ENCODE measurements at regions not wholly inside any gene's neighbourhood (a gene's known extent, or its start where the extent isn't known, plus 50 kb on each side); places are given as distances from the start of the nearest gene placed in this dataset.

DNA sequence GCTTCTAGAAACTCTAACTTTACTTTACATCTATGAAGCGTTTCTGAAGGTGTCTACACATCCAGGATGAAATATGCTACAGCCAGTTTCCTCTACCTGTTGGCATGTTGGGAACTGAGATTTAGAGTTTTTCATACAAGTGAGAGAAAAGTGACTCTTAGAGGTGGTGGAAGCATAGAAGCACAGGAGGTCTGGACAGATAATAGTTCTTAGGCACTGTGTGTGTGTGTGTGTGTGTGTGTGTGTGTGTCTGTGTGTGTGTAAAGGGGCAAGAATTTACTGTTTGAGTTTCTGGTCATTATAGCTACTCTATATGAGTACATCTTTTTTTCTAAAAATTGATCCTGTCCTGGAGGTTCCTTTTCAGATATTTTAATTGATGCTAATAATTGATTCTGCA, 110.7 kb upstream of the MTPN start:
- Histone ChIP-seq H3K27ac (no peak overlapping the region), H3K4me3 (no peak overlapping the region)
- DNase-seq (ENCODE audit: low spot score) = no peak
- no peak for TF ChIP-seq CTCF (IDR thresholded peaks at IDR 0.05)

DNA sequence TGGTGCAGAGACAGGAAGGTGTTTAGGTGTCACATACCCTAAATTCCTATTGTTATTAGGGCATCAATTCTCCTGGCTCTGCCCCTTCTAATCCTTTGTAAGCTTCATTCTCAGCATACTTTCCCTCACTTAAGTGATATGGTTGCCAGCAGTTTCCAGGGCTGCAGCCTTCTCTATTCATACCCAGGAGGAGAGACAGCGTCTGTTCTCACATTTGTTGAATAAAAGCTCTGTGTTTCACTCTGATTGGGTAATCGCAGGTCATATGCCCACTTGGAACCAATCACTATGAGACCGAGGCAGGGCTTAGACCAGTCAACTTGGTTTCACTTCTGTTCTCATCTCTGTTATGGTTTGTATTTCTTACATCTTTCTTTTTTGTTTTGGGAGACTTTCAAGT, 109.6 kb upstream of the MTPN start:
- no peak for TF ChIP-seq CTCF (IDR thresholded peaks at IDR 0.05)
- Histone ChIP-seq H3K27ac (no peak overlapping the region), H3K4me3 (peak overlapping the region; percentile 54)
- DNase-seq (ENCODE audit: low spot score) = no peak

DNA sequence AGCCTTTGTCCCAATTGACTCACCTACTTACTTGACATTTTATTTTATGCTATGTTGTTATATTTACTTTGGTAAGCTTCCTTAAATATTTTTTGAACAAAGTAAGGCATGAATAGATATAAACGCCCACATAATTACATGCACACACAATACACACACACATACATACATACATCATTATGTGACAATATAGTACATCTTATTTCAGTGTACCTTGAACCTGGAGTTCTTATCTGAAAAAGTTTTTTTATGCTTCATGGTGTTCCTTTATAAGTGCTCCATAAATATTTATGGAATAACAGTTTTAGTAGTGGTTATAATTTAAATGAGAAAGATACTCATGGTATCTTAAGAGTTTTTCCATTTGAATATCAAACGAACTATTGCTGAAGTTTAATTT, 102.8 kb upstream of the MTPN start:
- DNase-seq (ENCODE audit: low spot score) = no peak
- H3K27ac ChIP-seq = no peak overlapping the region
- H3K4me3 ChIP-seq = no peak overlapping the region
- TF ChIP-seq CTCF (IDR thresholded peaks at IDR 0.05) = no peak

DNA sequence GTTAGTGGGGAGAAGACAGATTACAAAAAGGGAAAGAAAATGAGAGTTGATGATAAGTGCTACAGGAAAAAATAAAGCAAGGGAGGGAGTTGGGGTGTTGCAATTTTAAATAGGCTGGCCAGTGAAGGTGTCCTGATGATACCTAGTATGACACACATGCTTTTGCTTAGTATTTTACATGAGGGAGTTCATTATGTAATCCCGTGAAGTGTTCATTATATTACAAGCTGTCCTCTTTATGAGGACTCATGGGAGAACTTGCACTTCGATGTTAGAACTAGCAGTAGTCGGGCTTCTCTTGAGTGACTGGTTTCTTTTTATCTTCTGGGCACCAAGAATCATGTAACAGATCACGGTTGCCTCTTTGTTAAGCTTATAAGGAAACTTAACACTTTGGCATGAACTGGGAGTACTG, 102.3 kb upstream of the MTPN start:
- Histone ChIP-seq H3K27ac (no peak overlapping the region), H3K4me3 (no peak overlapping the region)
- TF ChIP-seq CTCF (IDR thresholded peaks at IDR 0.05) = no peak
- DNase-seq (ENCODE audit: low spot score) = no peak

- DNase-seq (ENCODE audit: low spot score) = no peak
- TF ChIP-seq CTCF (IDR thresholded peaks at IDR 0.05) = no peak
- Histone ChIP-seq H3K4me3 (no peak overlapping the region), H3K27ac (no peak overlapping the region)
Measured at GRCh38 chr7:136079066-136079465, 101.9 kb upstream of the MTPN start.

- DNase-seq (ENCODE audit: low spot score) = no peak
- Histone ChIP-seq H3K4me3 (no peak overlapping the region), H3K27ac (no peak overlapping the region)
- no peak for TF ChIP-seq CTCF (IDR thresholded peaks at IDR 0.05)
Measured at GRCh38 chr7:136078630-136079029, 101.5 kb upstream of the MTPN start.

GRCh38 chr7:136076954-136077353, 99.8 kb upstream of the MTPN start:
- no peak overlapping the region for H3K4me3 ChIP-seq
- TF ChIP-seq CTCF (IDR thresholded peaks at IDR 0.05) = no peak
- H3K27ac ChIP-seq = no peak overlapping the region
- DNase-seq (ENCODE audit: low spot score) = no peak
